Stomach (tissue), 8 donors: ENCODE measurements at regions not wholly inside any gene's neighbourhood (a gene's known extent, or its start where the extent isn't known, plus 50 kb on each side); places are given as distances from the start of the nearest gene placed in this dataset.
A peak's percentile ranks its signal among the peaks of the same experiment; 100 is the strongest.

Experiments
- DNase-seq, 2 donors: peaks; one replicate each; pipeline versions ENCODE4 v3.0.0 to v3.0.0-alpha.2; 2013 to 2019
- H3K27ac ChIP-seq, 5 donors: fragments of 200-600 bp in 4 of 5; sonication (generic) in 4 of 5; one replicate each; pipeline ENCODE4 v1.5.1; 2013 to 2019; ENCODE audit warnings: mild to moderate bottlenecking in 1 of 5, moderate library complexity in 1 of 5
- H3K27me3 ChIP-seq, 3 donors: fragments of 200-600 bp; sonication (generic); one replicate each; pipeline ENCODE4 v1.5.1; 2017 to 2019; ENCODE audit warnings: mixed run types in 1 of 3
- H3K36me3 ChIP-seq, 4 donors: fragments of 200-600 bp; sonication (generic); 1 replicate in 3 of 4; 2 replicates in 1 of 4; pipeline ENCODE4 v1.5.1; 2016 to 2019
- H3K4me1 ChIP-seq, 4 donors: fragments of 200-600 bp; sonication (generic); one replicate each; pipeline ENCODE4 v1.5.1; 2016 to 2019
- H3K4me3 ChIP-seq, 4 donors: fragments of 200-600 bp; sonication (generic) in 3 of 4; one replicate each; pipeline ENCODE4 v1.5.1; 2016 to 2019; ENCODE audit warnings: mild to moderate bottlenecking in 1 of 4
- H3K9me3 ChIP-seq, 4 donors: fragments of 200-600 bp; sonication (generic); one replicate each; pipeline ENCODE4 v1.5.1; 2016 to 2019
- CTCF ChIP-seq, 7 experiments: fragments of 450-650 bp in 4 of 7; fragments of 200-600 bp in 3 of 7; sonication (generic) in 3 of 7; IDR thresholded peaks; one replicate each; pipeline ENCODE4 v1.5.1; 2016 to 2019; ENCODE audit warnings: antibody characterized with exemption in 7 of 7, control low read depth in 2 of 7, mild to moderate bottlenecking in 1 of 7
- EP300 ChIP-seq: sonication (generic); formaldehyde crosslinking; IDR thresholded peaks from one replicate; pipeline ENCODE4 v1.6.1; 2017; ENCODE audit warnings: antibody characterized with exemption
- POLR2A ChIP-seq, 4 donors: fragments of 450-650 bp; IDR thresholded peaks; one replicate each; pipeline ENCODE4 v1.6.1; 2016; ENCODE audit warnings: antibody characterized with exemption in 4 of 4, control low read depth in 2 of 4, mild to moderate bottlenecking in 1 of 4, moderate library complexity in 1 of 4
- POLR2AphosphoS5 ChIP-seq, 3 donors: sonication (generic); formaldehyde crosslinking; IDR thresholded peaks; one replicate each; pipeline ENCODE4 v1.6.1; 2016; ENCODE audit warnings: antibody characterized with exemption in 3 of 3
- WGBS, 5 donors: extraction: QIAGEN DNeasy Blood & Tissue Kit in 3 of 5; methylation state at CpG; one replicate each; pipeline versions ENCODE4 v1.1.5 to v1.1.7; 2013 to 2018; 5-methylcytosine and 5-hydroxymethylcytosine counted together
- intact Hi-C: fragments of 100-400 bp; cut with DNase I; formaldehyde crosslinking; loops from one replicate; pipeline ENCODE4 v1.15.1; 2023; ENCODE audit warnings: low total_unique reads
- donor health status: healthy with polysubstance abuse.
- donor health status: Bipolar disorder and iron deficiency.
- donor health status: healthy.

- 62 to 73% (median 65%) methylated on average over 6 of the region's 6 CpGs for WGBS, 5 donors
- H3K27ac ChIP-seq = peak overlapping the region; percentile 68 to 100 (median 98)
Observed at GRCh38 chr14:73788701-73789551, 62.7 kb upstream of the PTGR2 start.

GRCh38 chr14:73788317-73788598 lies 63.4 kb upstream of the PTGR2 start:
- 52 to 59% (median 55%) methylated on average over 4 of the region's 4 CpGs for WGBS, 5 donors
- intact Hi-C loops = no loop called here
- Histone ChIP-seq H3K36me3 (no peaks in the 10 kb centered on the region), H3K4me3 (peak overlapping the region in 2 of 4 donors; percentile 61 to 64), H3K27ac (peak overlapping the region; percentile 32 to 100 (median 98)), H3K4me1 (peaks cover 53 to 73% (median 65%) of the 10 kb centered on the region in 4 donors), H3K9me3 (no peaks in the 10 kb centered on the region), H3K27me3 (no peaks in the 10 kb centered on the region)
- TF ChIP-seq POLR2AphosphoS5 (IDR thresholded peaks at IDR 0.05) = no peak
- TF ChIP-seq EP300 = no peak
- TF ChIP-seq CTCF (IDR thresholded peaks at IDR 0.05) = no peak
- no peak for TF ChIP-seq POLR2A (IDR thresholded peaks at IDR 0.05)
- DNase-seq = no peak

More at GRCh38 chr14:73788701-73789551, 62.7 kb upstream of the PTGR2 start:
- intact Hi-C loops = no loop called here
- H3K4me1 ChIP-seq = peaks cover 47 to 67% (median 60%) of the 10 kb centered on the region in 4 donors
- H3K36me3 ChIP-seq = no peaks in the 10 kb centered on the region
- H3K27me3 ChIP-seq = no peaks in the 10 kb centered on the region
- no peaks in the 10 kb centered on the region for H3K9me3 ChIP-seq
- TF ChIP-seq POLR2AphosphoS5 (IDR thresholded peaks at IDR 0.05) = no peak
- TF ChIP-seq POLR2A (IDR thresholded peaks at IDR 0.05) = no peak
- no peak for TF ChIP-seq EP300
- no peak for TF ChIP-seq CTCF (IDR thresholded peaks at IDR 0.05)
- H3K4me3 ChIP-seq = no peak overlapping the region
- no peak for DNase-seq

- Histone ChIP-seq H3K9me3 (no peaks in the 10 kb centered on the region), H3K36me3 (no peaks in the 10 kb centered on the region), H3K27ac (peak overlapping the region; percentile 95 to 100 (median 98)), H3K27me3 (no peaks in the 10 kb centered on the region), H3K4me3 (peak overlapping the region; percentile 61 to 78 (median 68)), H3K4me1 (peaks cover 59 to 79% (median 71%) of the 10 kb centered on the region in 4 donors)
- TF ChIP-seq POLR2AphosphoS5 (IDR thresholded peaks at IDR 0.05) = no peak
- TF ChIP-seq POLR2A (IDR thresholded peaks at IDR 0.05) = no peak
- no peak for TF ChIP-seq EP300
- TF ChIP-seq CTCF (IDR thresholded peaks at IDR 0.05) = no peak
- WGBS, 5 donors = 0 to 1% (median 1%) methylated on average over 17 of the region's 17 CpGs
- DNase-seq = peak in 1 of 2 donors; percentile 57
- intact Hi-C loops = no loop called here
Observed at GRCh38 chr14:73787486-73788316, 63.9 kb upstream of the PTGR2 start.

GRCh38 chr14:73786636-73787485 lies 64.8 kb upstream of the PTGR2 start:
- peak overlapping the region; percentile 61 to 78 (median 68) for H3K4me3 ChIP-seq
- intact Hi-C loops = no loop called here
- peak overlapping the region; percentile 95 to 100 (median 98) for H3K27ac ChIP-seq
- no peaks in the 10 kb centered on the region for H3K27me3 ChIP-seq
- TF ChIP-seq CTCF (IDR thresholded peaks at IDR 0.05) = no peak
- no peak for TF ChIP-seq EP300
- TF ChIP-seq POLR2AphosphoS5 (IDR thresholded peaks at IDR 0.05) = peak; percentile 39 to 86 (median 75)
- no peaks in the 10 kb centered on the region for H3K9me3 ChIP-seq
- peak; percentile 75 to 89 for DNase-seq
- H3K4me1 ChIP-seq = peaks cover 62 to 87% (median 77%) of the 10 kb centered on the region in 4 donors
- no peaks in the 10 kb centered on the region for H3K36me3 ChIP-seq
- WGBS, 5 donors = 0 to 1% (median 0%) methylated on average over 51 to 105 of the region's 105 CpGs
